SK-N-SH (cell line): ENCODE measurements at regions not wholly inside any gene's neighbourhood (a gene's known extent, or its start where the extent isn't known, plus 50 kb on each side); places are given as distances from the start of the nearest gene placed in this dataset.
"Not testable (repeated sequence)": the region's sequence is repeated elsewhere in the genome, so short reads cannot be mapped to it uniquely, and the experiment has no call there.

Source experiments
- CTCF ChIA-PET: fragments of 300-600, 350-600 bp; formaldehyde crosslinking; extraction: SDS; loops from one replicate; lab custom pipeline; 2021; lab: Yijun Ruan, JAX
- POLR2A ChIA-PET: fragments of 350-600 bp; sonication (Branson Sonifier 250); formaldehyde crosslinking; extraction: SDS; loops from one replicate; lab custom pipeline; 2020; ENCODE audit warnings: antibody characterized with exemption, inconsistent platforms; lab: Yijun Ruan, JAX
- DNase-seq: peaks from one replicate; pipeline ENCODE4 v3.0.0; 2012
- H2AFZ ChIP-seq: fragments of 200-600 bp; sonication (generic); 2 replicates; pipeline ENCODE4 v1.8.1; 2016; ENCODE audit warnings: antibody characterized with exemption, mild to moderate bottlenecking, low read depth
- H3F3A ChIP-seq: fragments of 200-600 bp; sonication (generic); replicated peaks from 2 replicates; pipeline ENCODE3; 2016; ENCODE audit warnings: antibody characterized with exemption, mild to moderate bottlenecking; ENCODE audit not compliant: insufficient read depth
- H3K27ac ChIP-seq, 2 experiments: fragments of 200-500 bp in 1 of 2; fragments of 200-600 bp in 1 of 2; sonication (Bioruptor generic) in 1 of 2; sonication (generic), shearing (Covaris generic) in 1 of 2; 2 replicates each; pipeline versions ENCODE4 v1.5.1 to v1.6.1; 2014 to 2016; ENCODE audit warnings: low read depth in 2 of 2, inconsistent platforms in 1 of 2, low read length in 1 of 2, mild to moderate bottlenecking in 1 of 2, mixed read lengths in 1 of 2
- H3K27me3 ChIP-seq: fragments of 200-600 bp; sonication (generic), shearing (Covaris generic); 2 replicates; pipeline ENCODE4 v1.6.1; 2016; ENCODE audit warnings: mixed run types; ENCODE audit not compliant: insufficient read depth
- H3K36me3 ChIP-seq, 2 experiments: fragments of 200-500 bp in 1 of 2; fragments of 200-600 bp in 1 of 2; sonication (Bioruptor generic) in 1 of 2; sonication (generic) in 1 of 2; replicated peaks in 1 of 2; 2 replicates each; pipeline versions ENCODE3 to v1.5.1; 2014 to 2016; ENCODE audit warnings: low read length in 1 of 2, mild to moderate bottlenecking in 1 of 2; ENCODE audit not compliant: insufficient read depth in 2 of 2, control insufficient read depth in 1 of 2
- H3K4me1 ChIP-seq, 2 experiments: fragments of 200-500 bp in 1 of 2; fragments of 200-600 bp in 1 of 2; sonication (Bioruptor generic) in 1 of 2; sonication (generic), shearing (Covaris generic) in 1 of 2; 2 replicates each; pipeline versions ENCODE4 v1.5.1 to v1.6.1; 2014 to 2016; ENCODE audit warnings: low read depth in 1 of 2, low read length in 1 of 2, mixed run types in 1 of 2; ENCODE audit not compliant: insufficient read depth in 2 of 2, control insufficient read depth in 1 of 2
- H3K4me2 ChIP-seq: fragments of 200-600 bp; sonication (generic), shearing (Covaris generic); 2 replicates; pipeline ENCODE4 v1.6.1; 2017; ENCODE audit warnings: mixed run types
- H3K4me3 ChIP-seq, 2 experiments: fragments of 200-500 bp in 1 of 2; fragments of 200-600 bp in 1 of 2; sonication (Bioruptor generic) in 1 of 2; sonication (generic), shearing (Covaris generic) in 1 of 2; 2 replicates each; pipeline versions ENCODE4 v1.5.1 to v1.8.1; 2014 to 2016; ENCODE audit warnings: low read depth in 2 of 2, inconsistent platforms in 1 of 2, low read length in 1 of 2, mild to moderate bottlenecking in 1 of 2, mixed read lengths in 1 of 2, moderate library complexity in 1 of 2
- H3K79me2 ChIP-seq: fragments of 200-600 bp; sonication (generic); 2 replicates; pipeline ENCODE4 v1.8.1; 2017; ENCODE audit warnings: mild to moderate bottlenecking; ENCODE audit not compliant: insufficient read depth
- H3K9ac ChIP-seq: fragments of 200-600 bp; sonication (generic); 2 replicates; pipeline ENCODE4 v1.6.1; 2017; ENCODE audit warnings: mixed run types
- H3K9me2 ChIP-seq: fragments of 200-600 bp; sonication (generic); 2 replicates; pipeline ENCODE4 v1.6.1; 2017; ENCODE audit warnings: mixed run types
- H3K9me3 ChIP-seq: fragments of 200-600 bp; sonication (generic); 2 replicates; pipeline ENCODE4 v1.6.1; 2017; ENCODE audit warnings: mixed run types, mild to moderate bottlenecking, moderate library complexity
- H4K20me1 ChIP-seq: fragments of 200-600 bp; sonication (generic); 2 replicates; pipeline ENCODE4 v1.6.1; 2017; ENCODE audit warnings: mild to moderate bottlenecking, mixed run types; ENCODE audit not compliant: insufficient read depth
- FOXJ3 ChIP-seq: sonication (generic); formaldehyde crosslinking; IDR thresholded peaks from 2 replicates; pipeline ENCODE4 v1.5.1; 2020; ENCODE audit warnings: mild to moderate bottlenecking, missing genetic modification reagents
- GABPA ChIP-seq: IDR thresholded peaks from 2 replicates; pipeline ENCODE4 v1.4.0; 2012; ENCODE audit warnings: low read depth, mild to moderate bottlenecking
- GATA2 ChIP-seq: sonication (generic); formaldehyde crosslinking; IDR thresholded peaks from 2 replicates; pipeline ENCODE4 v1.5.0; 2020; ENCODE audit warnings: mild to moderate bottlenecking, missing genetic modification reagents
- IRF3 ChIP-seq: fragments of 150-350 bp; IDR thresholded peaks from 2 replicates; pipeline ENCODE4 v1.6.1; 2016; ENCODE audit warnings: mild to moderate bottlenecking, low read depth, low read length
- ZBTB33 ChIP-seq: IDR thresholded peaks from 2 replicates; pipeline ENCODE4 v1.4.0; 2012; ENCODE audit warnings: low read depth, borderline replicate concordance
- WGBS: methylation state at CpG from one replicate; pipeline ENCODE4 v1.1.6; 2017; ENCODE audit warnings: low lambda C conversion rate; 5-methylcytosine and 5-hydroxymethylcytosine counted together

GRCh38 chr4:188678691-188679090 lies 539.5 kb downstream of the TRIML1 start:
- POLR2A ChIA-PET, H3K9me3 ChIP-seq, H3K4me2 ChIP-seq, H4K20me1 ChIP-seq, H2AFZ ChIP-seq, H3K9ac ChIP-seq, H3K4me3 ChIP-seq, CTCF ChIA-PET, H3F3A ChIP-seq, H3K9me2 ChIP-seq, H3K27ac ChIP-seq, H3K4me1 ChIP-seq, H3K79me2 ChIP-seq, H3K27me3 ChIP-seq, H3K36me3 ChIP-seq, DNase-seq: not testable (repeated sequence)
- WGBS = 36% methylated on average over 3 of the region's 3 CpGs

- Histone ChIP-seq H3K27ac (no peak overlapping the region), H3K4me3 (no peak overlapping the region), H3K4me2 (peak overlapping the region; percentile 13; the same call in 1 of the 2 replicates), H3F3A (no peaks in the 10 kb centered on the region), H3K9me2 (no peaks in the 10 kb centered on the region), H3K9ac (no peak overlapping the region), H3K4me1 (no peaks in the 10 kb centered on the region), H2AFZ (no peak overlapping the region), H3K9me3 (no peaks in the 10 kb centered on the region), H4K20me1 (no peaks in the 10 kb centered on the region), H3K79me2 (no peaks in the 10 kb centered on the region), H3K27me3 (no peaks in the 10 kb centered on the region), H3K36me3 (no peaks in the 10 kb centered on the region)
- WGBS = 60% methylated on average over 12 of the region's 12 CpGs
- no peak for DNase-seq
- no peak for TF ChIP-seq ZBTB33
- no peak for TF ChIP-seq GATA2 (CRISPR knock-in tag)
- no peak for TF ChIP-seq IRF3
- CTCF ChIA-PET = no interaction called here
- POLR2A ChIA-PET = no interaction called here
Observed at GRCh38 chr4:188680004-188680666, 540.9 kb downstream of the TRIML1 start.

- TF ChIP-seq FOXJ3 (CRISPR knock-in tag) (no peak), GABPA (no peak)
- H2AFZ ChIP-seq = no peak overlapping the region
- no peak for DNase-seq
- no peaks in the 10 kb centered on the region for H4K20me1 ChIP-seq
- no peaks in the 10 kb centered on the region for H3F3A ChIP-seq
- no peaks in the 10 kb centered on the region for H3K36me3 ChIP-seq
- no peak overlapping the region for H3K4me2 ChIP-seq
- no peak overlapping the region for H3K4me3 ChIP-seq
- POLR2A ChIA-PET = interaction anchor here (0.7 kb wide), 1 partner anchor 1498 kb away, joined by 3 read pairs; no protein-coding TSS in a partner anchor
- no peak overlapping the region for H3K9ac ChIP-seq
- H3K9me2 ChIP-seq = no peaks in the 10 kb centered on the region
- CTCF ChIA-PET = no interaction called here
- WGBS = 39% methylated on average over 12 of the region's 14 CpGs
- no peaks in the 10 kb centered on the region for H3K9me3 ChIP-seq
- no peaks in the 10 kb centered on the region for H3K27me3 ChIP-seq
- no peaks in the 10 kb centered on the region for H3K4me1 ChIP-seq
- no peak overlapping the region for H3K27ac ChIP-seq
- no peaks in the 10 kb centered on the region for H3K79me2 ChIP-seq
Observed at GRCh38 chr4:188680667-188681063, 541.4 kb downstream of the TRIML1 start.
